ENCODE measurements at regions not wholly inside any gene's neighbourhood (a gene's known extent, or its start where the extent isn't known, plus 50 kb on each side); places are given as distances from the start of the nearest gene placed in this dataset.
"Not testable (repeated sequence)": the region's sequence is repeated elsewhere in the genome, so short reads cannot be mapped to it uniquely, and the experiment has no call there.

DNA sequence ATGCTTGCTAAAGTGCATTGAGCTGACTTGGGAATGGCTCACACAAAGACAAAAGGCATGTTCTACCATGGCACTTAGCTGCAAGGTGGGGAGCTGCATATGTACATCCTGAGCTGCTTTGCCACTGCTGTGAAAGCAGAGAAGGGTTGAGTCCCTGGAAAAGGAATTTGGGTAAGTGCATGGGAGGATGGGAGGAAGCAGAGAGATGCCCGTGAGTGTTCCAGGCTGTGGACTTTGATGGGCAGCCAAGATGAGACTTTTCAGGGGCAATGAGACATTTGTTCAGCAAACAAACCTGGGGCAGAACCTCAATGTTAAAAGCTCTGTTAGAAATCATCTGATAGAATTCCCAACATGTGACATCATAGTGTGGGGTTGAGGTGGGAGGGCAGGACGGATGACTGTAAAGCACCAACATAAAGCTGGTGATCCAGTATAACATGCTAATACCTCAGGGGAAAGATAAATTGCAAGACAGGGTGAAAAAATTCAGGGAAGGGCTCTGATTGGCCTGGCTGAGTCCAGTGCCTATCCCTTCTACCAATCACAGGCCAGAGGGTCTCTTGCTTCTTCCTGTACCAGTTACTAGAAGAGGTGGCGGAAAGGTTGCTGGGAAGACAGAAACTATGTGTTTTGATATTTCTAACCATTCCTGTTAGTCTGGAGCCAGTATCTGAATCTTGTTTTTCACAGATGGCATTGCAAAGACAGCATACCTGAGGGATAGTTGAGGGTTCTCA, 163.2 kb downstream of the UTP18 start:
- no peak overlapping the region for H3K4me3 ChIP-seq (ENCODE audit: low read length)
- TF ChIP-seq, protein P1, sequence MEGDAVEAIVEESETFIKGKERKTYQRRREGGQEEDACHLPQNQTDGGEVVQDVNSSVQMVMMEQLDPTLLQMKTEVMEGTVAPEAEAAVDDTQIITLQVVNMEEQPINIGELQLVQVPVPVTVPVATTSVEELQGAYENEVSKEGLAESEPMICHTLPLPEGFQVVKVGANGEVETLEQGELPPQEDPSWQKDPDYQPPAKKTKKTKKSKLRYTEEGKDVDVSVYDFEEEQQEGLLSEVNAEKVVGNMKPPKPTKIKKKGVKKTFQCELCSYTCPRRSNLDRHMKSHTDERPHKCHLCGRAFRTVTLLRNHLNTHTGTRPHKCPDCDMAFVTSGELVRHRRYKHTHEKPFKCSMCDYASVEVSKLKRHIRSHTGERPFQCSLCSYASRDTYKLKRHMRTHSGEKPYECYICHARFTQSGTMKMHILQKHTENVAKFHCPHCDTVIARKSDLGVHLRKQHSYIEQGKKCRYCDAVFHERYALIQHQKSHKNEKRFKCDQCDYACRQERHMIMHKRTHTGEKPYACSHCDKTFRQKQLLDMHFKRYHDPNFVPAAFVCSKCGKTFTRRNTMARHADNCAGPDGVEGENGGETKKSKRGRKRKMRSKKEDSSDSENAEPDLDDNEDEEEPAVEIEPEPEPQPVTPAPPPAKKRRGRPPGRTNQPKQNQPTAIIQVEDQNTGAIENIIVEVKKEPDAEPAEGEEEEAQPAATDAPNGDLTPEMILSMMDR (conservative IDR thresholded peaks at IDR 0.05; ENCODE audit: low read length), result no peak
- no peak for DNase-seq (ENCODE audit: low read depth)

GRCh38 chr17:51425773-51426172, 165.4 kb downstream of the UTP18 start:
- TF ChIP-seq, protein P1 (conservative IDR thresholded peaks at IDR 0.05; ENCODE audit: low read length), result no peak
- no peak overlapping the region for H3K4me3 ChIP-seq (ENCODE audit: low read length)
- DNase-seq (ENCODE audit: low read depth), result no peak

GRCh38 chr17:51427323-51427811, 167.0 kb downstream of the UTP18 start:
- no peak for DNase-seq (ENCODE audit: low read depth)
- no peak overlapping the region for H3K4me3 ChIP-seq (ENCODE audit: low read length)
- TF ChIP-seq, protein P1 (conservative IDR thresholded peaks at IDR 0.05; ENCODE audit: low read length), result no peak

- H3K4me3 ChIP-seq (ENCODE audit: low read length), result no peak overlapping the region
- DNase-seq (ENCODE audit: low read depth), result no peak
Observed at GRCh38 chr17:51427856-51428255, 167.5 kb downstream of the UTP18 start.

DNA sequence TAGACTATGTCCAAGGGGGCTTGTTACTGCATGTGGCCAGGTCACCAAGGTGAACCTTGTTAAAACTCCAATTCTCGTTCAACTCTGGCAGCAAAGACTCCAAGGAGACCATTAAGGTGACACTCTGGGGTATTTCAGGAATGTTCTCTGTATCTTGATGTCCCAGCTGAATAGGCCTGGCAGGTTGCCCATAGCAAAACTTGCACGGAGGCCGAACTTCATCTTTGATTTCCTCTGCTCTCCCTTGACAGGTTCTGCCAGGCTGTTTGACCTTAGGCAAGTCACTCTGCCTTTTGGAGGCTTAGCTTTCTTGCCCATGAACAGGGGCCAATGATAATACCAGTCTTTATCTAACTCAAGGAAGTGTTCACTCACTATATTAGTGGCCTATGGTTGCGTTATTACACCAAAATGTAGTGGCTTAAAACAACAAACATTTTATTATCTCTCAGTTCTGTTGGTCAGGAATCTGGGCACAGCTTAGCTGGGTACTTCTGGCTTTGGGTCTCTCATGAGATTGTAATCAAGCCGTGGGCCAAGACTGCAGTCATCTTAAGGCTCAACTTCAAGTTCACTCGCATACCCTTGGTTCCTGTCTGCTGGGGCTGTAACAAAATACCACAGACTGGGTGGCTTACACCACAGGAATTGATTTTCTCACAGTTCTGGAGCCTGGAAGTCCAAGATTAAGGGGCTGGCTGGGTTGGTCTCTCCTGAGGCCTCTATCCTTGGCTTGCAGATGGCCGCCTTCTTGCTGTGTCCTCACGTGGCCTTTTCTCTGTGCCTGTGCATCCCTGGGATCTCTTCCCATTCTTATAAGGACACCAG, 168.5 kb downstream of the UTP18 start:
- TF ChIP-seq, protein P1 (conservative IDR thresholded peaks at IDR 0.05; ENCODE audit: low read length), result no peak
- DNase-seq (ENCODE audit: low read depth), result no peak

More at GRCh38 chr17:51427856-51428255, 167.5 kb downstream of the UTP18 start:
- TF ChIP-seq, protein P1 (conservative IDR thresholded peaks at IDR 0.05; ENCODE audit: low read length), result no peak

DNA sequence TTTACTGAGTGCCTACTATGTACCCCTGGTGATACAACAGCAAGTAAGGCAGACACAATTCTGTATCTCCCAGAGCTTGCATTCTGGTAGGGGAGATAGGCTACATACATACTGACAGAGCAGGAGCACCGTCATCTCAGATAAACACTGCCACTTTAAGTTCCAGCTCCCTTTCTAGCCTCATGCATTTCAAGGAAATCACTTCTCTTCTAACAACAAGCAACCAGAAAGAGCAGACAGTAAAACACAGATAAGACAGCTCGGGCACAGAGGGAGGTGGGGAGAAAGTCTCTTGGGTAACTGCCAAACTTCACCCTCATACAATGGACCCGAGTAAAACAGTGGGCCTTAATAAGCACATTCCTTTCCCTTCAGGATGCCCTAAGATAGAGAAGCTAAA, 169.6 kb downstream of the UTP18 start:
- H3K4me3 ChIP-seq (ENCODE audit: low read length); DNase-seq (ENCODE audit: low read depth): not testable (repeated sequence)

More for the DNA sequence above, 168.5 kb downstream of the UTP18 start:
- no peak overlapping the region for H3K4me3 ChIP-seq (ENCODE audit: low read length)

- TF ChIP-seq, protein P1 (conservative IDR thresholded peaks at IDR 0.05; ENCODE audit: low read length), result no peak
- DNase-seq (ENCODE audit: low read depth), result no peak
- no peak overlapping the region for H3K4me3 ChIP-seq (ENCODE audit: low read length)
Observed at GRCh38 chr17:51430591-51430990, 170.2 kb downstream of the UTP18 start.
